Transverse colon (tissue), 4 donors: ENCODE measurements at regions not wholly inside any gene's neighbourhood (a gene's known extent, or its start where the extent isn't known, plus 50 kb on each side); places are given as distances from the start of the nearest gene placed in this dataset.

Experiments
- DNase-seq: peaks from one replicate; pipeline ENCODE4 v3.0.0-alpha.2; 2019
- H3K27ac ChIP-seq, 4 donors: fragments of 200-600 bp; sonication (generic); 2 replicates each; pipeline ENCODE4 v1.5.1; 2016 to 2018; ENCODE audit warnings: inconsistent platforms in 4 of 4
- H3K27me3 ChIP-seq: fragments of 200-600 bp; sonication (generic); 2 replicates; pipeline ENCODE4 v1.5.1; 2017; ENCODE audit warnings: inconsistent platforms
- H3K36me3 ChIP-seq, 4 donors: fragments of 200-600 bp; sonication (generic); 2 replicates each; pipeline ENCODE4 v1.5.1; 2017 to 2019; ENCODE audit warnings: inconsistent platforms in 4 of 4
- H3K4me1 ChIP-seq, 4 donors: fragments of 200-600 bp; sonication (generic); 2 replicates each; pipeline ENCODE4 v1.5.1; 2017 to 2020; ENCODE audit warnings: inconsistent platforms in 4 of 4
- H3K4me3 ChIP-seq, 4 donors: fragments of 200-600 bp; sonication (generic); 1 replicate in 1 of 4; 2 replicates in 3 of 4; pipeline versions ENCODE4 v1.5.1 to v1.6.1; 2017 to 2019; ENCODE audit warnings: inconsistent platforms in 4 of 4
- H3K9me3 ChIP-seq, 2 donors: fragments of 200-600 bp; sonication (generic); 2 replicates each; pipeline ENCODE4 v1.5.1; 2017 to 2019; ENCODE audit warnings: inconsistent platforms in 2 of 2
- CTCF ChIP-seq, 5 experiments: fragments of 200-600 bp in 3 of 5; fragments of 450-650 bp in 2 of 5; sonication (generic) in 3 of 5; IDR thresholded peaks; 1 replicate in 2 of 5; 2 replicates in 3 of 5; pipeline ENCODE4 v1.5.1; 2016 to 2017; ENCODE audit warnings: antibody characterized with exemption in 5 of 5, inconsistent platforms in 3 of 5, mild to moderate bottlenecking in 2 of 5, moderate library complexity in 1 of 5
- EP300 ChIP-seq: sonication (generic); formaldehyde crosslinking; IDR thresholded peaks from one replicate; pipeline ENCODE4 v1.6.1; 2017; ENCODE audit warnings: antibody characterized with exemption, low read depth
- POLR2A ChIP-seq: fragments of 450-650 bp; IDR thresholded peaks from one replicate; pipeline ENCODE4 v1.6.1; 2016; ENCODE audit warnings: antibody characterized with exemption, mild to moderate bottlenecking, moderate library complexity
- POLR2AphosphoS5 ChIP-seq, 3 donors: sonication (generic); formaldehyde crosslinking; IDR thresholded peaks; one replicate each; pipeline ENCODE4 v1.6.1; 2016; ENCODE audit warnings: antibody characterized with exemption in 3 of 3
- WGBS, 2 donors: methylation state at CpG; one replicate each; pipeline ENCODE4 v1.1.5; 2018; ENCODE audit warnings: low coverage in 1 of 2; 5-methylcytosine and 5-hydroxymethylcytosine counted together
- in situ Hi-C, 4 donors: fragments of 200-750 bp; cut with MboI; loops; one replicate each; pipeline versions ENCODE4 v1.15.0 to v1.15.1; 2017; ENCODE audit warnings: low sequenced_read_pairs in 3 of 4, low pct_ligation_motif_present in 1 of 4, low pct_unique_long_range_greater_than_20kb in 1 of 4
- intact Hi-C: fragments of 100-400 bp; cut with DNase I; formaldehyde crosslinking; loops from one replicate; pipeline ENCODE4 v1.15.1; 2023; ENCODE audit warnings: low total_unique reads

GRCh38 chr1:207214453-207214852 is 107.0 kb upstream of the CD55 start:
- intact Hi-C loops: no loop called here
- Histone ChIP-seq H3K4me1 (no peaks in the 10 kb centered on the region), H3K9me3 (peaks cover 6% of the 10 kb centered on the region in 2 donors), H3K4me3 (no peak overlapping the region), H3K27ac (no peak overlapping the region), H3K36me3 (no peaks in the 10 kb centered on the region), H3K27me3 (no peaks in the 10 kb centered on the region)
- 79 to 97% methylated on average over 1 of the region's 1 CpG for WGBS, 2 donors
- TF ChIP-seq POLR2A (no peak), EP300 (no peak), POLR2AphosphoS5 (IDR thresholded peaks at IDR 0.05) (no peak), CTCF (IDR thresholded peaks at IDR 0.05) (no peak)
- in situ Hi-C loops: no loop called here
- no peak for DNase-seq

- Histone ChIP-seq H3K9me3 (peaks cover 6% of the 10 kb centered on the region in 2 donors), H3K27ac (no peak overlapping the region), H3K4me3 (no peak overlapping the region), H3K4me1 (no peaks in the 10 kb centered on the region), H3K27me3 (no peaks in the 10 kb centered on the region), H3K36me3 (no peaks in the 10 kb centered on the region)
- intact Hi-C loops (no loop called here), in situ Hi-C loops (no loop called here)
- WGBS, 2 donors: 66 to 72% methylated on average over 5 to 8 of the region's 8 CpGs
- DNase-seq: no peak
- TF ChIP-seq CTCF (IDR thresholded peaks at IDR 0.05) (no peak), EP300 (no peak), POLR2AphosphoS5 (IDR thresholded peaks at IDR 0.05) (no peak), POLR2A (no peak)
Observed at GRCh38 chr1:207217778-207218511, 103.5 kb upstream of the CD55 start.

- Histone ChIP-seq H3K27ac (no peak overlapping the region), H3K27me3 (no peaks in the 10 kb centered on the region), H3K9me3 (peaks cover 6% of the 10 kb centered on the region in 2 donors), H3K4me3 (no peak overlapping the region), H3K36me3 (no peaks in the 10 kb centered on the region), H3K4me1 (no peaks in the 10 kb centered on the region)
- no peak for DNase-seq
- in situ Hi-C loops (no loop called here), intact Hi-C loops (no loop called here)
- 45 to 79% methylated on average over 3 to 6 of the region's 6 CpGs for WGBS, 2 donors
- TF ChIP-seq EP300: no peak
- no peak for TF ChIP-seq POLR2AphosphoS5 (IDR thresholded peaks at IDR 0.05)
- TF ChIP-seq CTCF (IDR thresholded peaks at IDR 0.05): no peak
- TF ChIP-seq POLR2A: no peak
Observed at GRCh38 chr1:207218512-207219362, 102.7 kb upstream of the CD55 start.

- H3K4me1 ChIP-seq: no peaks in the 10 kb centered on the region
- no peak overlapping the region for H3K4me3 ChIP-seq
- TF ChIP-seq CTCF (IDR thresholded peaks at IDR 0.05) (no peak), EP300 (no peak), POLR2AphosphoS5 (IDR thresholded peaks at IDR 0.05) (no peak)
- in situ Hi-C loops (no loop called here), intact Hi-C loops (no loop called here)
- H3K27ac ChIP-seq: no peak overlapping the region
- no peaks in the 10 kb centered on the region for H3K9me3 ChIP-seq
- H3K27me3 ChIP-seq: no peaks in the 10 kb centered on the region
- H3K36me3 ChIP-seq: no peaks in the 10 kb centered on the region
- WGBS, 2 donors: 70 to 90% methylated on average over 7 to 24 of the region's 24 CpGs
- DNase-seq: no peak
Observed at GRCh38 chr1:207219979-207220889, 101.2 kb upstream of the CD55 start.
